ENCODE measurements at regions not wholly inside any gene's neighbourhood (a gene's known extent, or its start where the extent isn't known, plus 50 kb on each side); places are given as distances from the start of the nearest gene placed in this dataset.

DNA sequence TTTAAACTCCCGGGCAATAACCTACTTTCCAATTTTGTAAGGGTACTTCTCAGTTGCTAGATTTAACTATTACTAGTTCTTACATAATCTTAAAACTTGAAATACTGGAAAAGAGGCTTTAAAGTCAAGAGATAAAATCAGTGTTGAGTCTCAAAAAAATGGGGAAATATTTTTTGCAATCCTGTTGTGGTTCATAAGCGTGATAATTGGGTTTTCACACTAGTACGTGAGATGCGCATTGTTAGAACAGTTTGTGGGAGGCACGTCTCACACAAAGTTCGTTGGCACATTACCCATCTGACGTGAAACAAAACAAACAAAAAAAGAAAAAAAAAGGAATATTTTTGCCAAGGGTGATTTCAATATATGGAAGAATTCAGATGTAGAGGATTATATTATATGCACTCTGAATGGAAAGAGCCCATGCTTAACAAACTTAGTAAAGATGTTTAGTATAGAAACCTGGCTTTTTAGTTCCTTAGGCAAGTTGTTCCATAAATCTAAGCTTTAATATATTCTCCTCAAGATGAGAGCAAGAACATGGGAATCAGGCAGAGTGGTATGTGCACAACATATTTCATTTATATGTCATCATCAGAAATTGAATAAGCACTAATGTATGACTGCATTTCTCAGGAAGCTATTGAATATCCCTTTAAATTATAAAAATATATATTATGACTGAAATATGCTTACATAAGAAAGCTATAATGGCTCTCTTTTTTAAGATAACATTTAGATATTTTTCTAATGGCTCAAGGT lies 73.9 kb upstream of the TNFSF4 start:
- peaks cover 0 to 5% (median 0%) of the 10 kb centered on the region in 6 donors for H3K9me3 Mint-ChIP-seq
- H3K4me3 Mint-ChIP-seq, result peak overlapping the region in 3 of 5 donors; percentile 44 to 46 (median 44)
- H3K27ac Mint-ChIP-seq, result peak overlapping the region in 5 of 6 donors; percentile 50 to 80 (median 75)
- peaks cover 18 to 28% (median 24%) of the 10 kb centered on the region in 3 donors for H3K27me3 Mint-ChIP-seq (ENCODE audit: low read depth in 3 of 3)
- H3K4me1 Mint-ChIP-seq, result peaks cover 12 to 14% of the 10 kb centered on the region in 2 donors
- DNase-seq, result peak; percentile 61 to 66 (median 62)
- peaks cover 4 to 17% (median 6%) of the 10 kb centered on the region in 3 donors for H3K36me3 Mint-ChIP-seq

DNA sequence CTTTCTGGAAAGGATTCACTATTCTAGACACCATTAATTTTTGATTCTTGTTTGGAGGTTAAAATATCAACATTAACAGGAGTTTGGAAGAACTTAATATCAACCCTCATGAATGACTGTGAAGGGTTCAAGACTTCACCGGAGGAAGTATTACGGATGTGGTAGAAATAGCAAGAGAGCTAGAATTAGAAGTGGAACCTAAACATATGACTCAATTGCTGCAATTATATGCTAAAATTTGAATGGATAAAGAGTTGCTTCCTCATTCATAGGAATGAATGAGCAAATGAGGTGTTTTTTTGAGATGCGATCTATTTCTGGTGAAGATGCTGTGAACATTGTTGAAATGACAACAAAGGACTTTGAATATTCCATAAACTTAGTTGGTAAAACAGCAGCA lies 77.9 kb upstream of the TNFSF4 start:
- H3K4me1 Mint-ChIP-seq, result peaks cover 14 to 22% of the 10 kb centered on the region in 2 donors
- no peak overlapping the region for H3K27ac Mint-ChIP-seq
- peaks cover 0 to 3% (median 0%) of the 10 kb centered on the region in 6 donors for H3K9me3 Mint-ChIP-seq
- H3K36me3 Mint-ChIP-seq, result peaks cover 6 to 7% (median 7%) of the 10 kb centered on the region in 3 donors
- H3K27me3 Mint-ChIP-seq (ENCODE audit: low read depth in 3 of 3), result peaks cover 14 to 24% (median 16%) of the 10 kb centered on the region in 3 donors
- DNase-seq, result no peak
- no peak overlapping the region for H3K4me3 Mint-ChIP-seq

DNA sequence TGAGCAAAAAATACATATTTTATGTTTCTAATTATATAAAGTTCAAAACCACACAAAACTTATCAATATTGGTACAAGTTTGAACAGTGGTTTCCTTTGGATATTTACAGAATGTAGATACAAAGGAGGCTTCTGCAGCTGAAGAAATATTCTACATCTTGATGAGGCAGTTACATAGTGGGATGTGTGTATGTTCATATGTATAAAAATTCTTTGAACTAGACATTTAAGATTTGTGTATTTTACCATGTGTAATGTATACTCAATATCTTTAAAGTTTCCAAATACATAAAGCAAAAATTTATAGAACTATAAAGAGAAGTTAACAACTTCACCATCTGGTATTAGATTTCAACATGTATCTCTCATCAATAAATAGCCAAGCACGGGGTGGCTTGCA lies 80.7 kb upstream of the TNFSF4 start:
- peaks cover 8 to 13% (median 9%) of the 10 kb centered on the region in 3 donors for H3K27me3 Mint-ChIP-seq (ENCODE audit: low read depth in 3 of 3)
- H3K9me3 Mint-ChIP-seq, result peaks cover 0 to 6% (median 0%) of the 10 kb centered on the region in 6 donors
- H3K36me3 Mint-ChIP-seq, result peaks cover 4 to 10% (median 4%) of the 10 kb centered on the region in 3 donors
- DNase-seq, result no peak
- no peak overlapping the region for H3K4me3 Mint-ChIP-seq
- no peak overlapping the region for H3K27ac Mint-ChIP-seq
- H3K4me1 Mint-ChIP-seq, result peaks cover 17 to 29% of the 10 kb centered on the region in 2 donors

DNA sequence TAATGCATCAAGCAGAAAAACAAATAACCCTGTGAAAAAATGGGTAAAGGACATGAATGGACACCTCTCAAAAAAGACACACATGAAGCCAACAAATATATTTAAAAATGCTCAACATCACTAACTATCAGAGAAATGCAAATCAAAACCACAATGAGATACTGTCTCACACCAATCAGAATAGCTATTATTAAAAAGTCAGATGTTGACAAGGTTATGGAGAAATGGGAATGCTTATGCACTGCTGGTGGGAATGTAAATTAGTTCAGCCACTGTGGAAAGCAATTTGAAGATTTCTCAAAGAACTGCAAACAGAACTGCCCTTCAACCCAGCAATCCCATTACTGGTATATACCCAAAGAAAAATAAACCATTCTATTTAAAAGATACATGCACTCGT lies 86.6 kb upstream of the TNFSF4 start:
- Mint-ChIP-seq H3K9me3 (peaks cover 0 to 6% (median 0%) of the 10 kb centered on the region in 6 donors), H3K27me3 (ENCODE audit: low read depth in 3 of 3) (peaks cover 0 to 12% (median 3%) of the 10 kb centered on the region in 3 donors), H3K27ac (no peak overlapping the region), H3K4me1 (peaks cover 29 to 45% of the 10 kb centered on the region in 2 donors), H3K36me3 (peaks cover 5 to 13% (median 6%) of the 10 kb centered on the region in 3 donors), H3K4me3 (no peak overlapping the region)
- DNase-seq, result no peak

DNA sequence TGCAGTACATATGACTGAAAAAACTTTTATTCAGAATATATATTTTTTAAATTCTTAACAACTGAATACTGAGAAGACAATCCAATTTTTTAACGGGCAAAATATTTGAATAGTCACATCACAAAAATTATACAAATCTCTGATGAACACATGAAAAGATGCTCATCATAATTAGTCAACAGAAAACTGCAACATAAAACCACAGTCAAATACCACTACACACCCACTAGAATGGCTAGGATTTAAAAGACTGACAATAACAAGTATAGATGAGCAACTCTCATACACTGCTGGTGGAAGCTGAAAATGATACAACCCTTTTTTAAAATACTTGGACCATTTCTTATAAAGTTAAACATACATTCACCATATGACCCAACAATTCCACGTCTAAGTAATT lies 87.7 kb upstream of the TNFSF4 start:
- Mint-ChIP-seq H3K4me1 (peaks cover 29 to 39% of the 10 kb centered on the region in 2 donors), H3K27me3 (ENCODE audit: low read depth in 3 of 3) (peaks cover 0 to 12% (median 3%) of the 10 kb centered on the region in 3 donors), H3K27ac (no peak overlapping the region), H3K4me3 (no peak overlapping the region), H3K36me3 (peaks cover 5 to 10% (median 6%) of the 10 kb centered on the region in 3 donors), H3K9me3 (peaks cover 0 to 6% (median 0%) of the 10 kb centered on the region in 6 donors)
- no peak for DNase-seq

DNA sequence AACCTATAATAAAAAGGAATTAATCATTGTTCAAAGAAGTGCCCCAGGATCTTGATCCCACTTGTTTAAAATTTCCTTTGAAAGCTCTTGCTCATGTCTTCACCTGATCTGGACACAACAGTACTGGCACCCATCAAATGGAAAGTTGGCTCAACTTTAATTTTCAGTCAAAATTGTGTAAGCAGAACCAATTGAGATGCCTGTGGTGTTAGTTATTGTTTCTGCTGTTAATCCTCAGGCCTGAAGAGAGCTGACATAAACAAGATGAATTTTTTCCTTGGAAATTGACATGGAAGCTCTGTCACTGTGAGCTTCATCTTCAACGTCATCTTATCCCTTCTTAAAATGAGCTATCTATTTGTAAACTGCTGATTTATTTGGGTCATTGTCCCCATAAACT lies 88.3 kb upstream of the TNFSF4 start:
- Mint-ChIP-seq H3K27me3 (ENCODE audit: low read depth in 3 of 3) (peaks cover 0 to 12% (median 3%) of the 10 kb centered on the region in 3 donors), H3K9me3 (peaks cover 0 to 6% (median 0%) of the 10 kb centered on the region in 6 donors), H3K36me3 (peaks cover 5 to 10% (median 6%) of the 10 kb centered on the region in 3 donors), H3K27ac (no peak overlapping the region), H3K4me3 (no peak overlapping the region), H3K4me1 (peaks cover 24 to 34% of the 10 kb centered on the region in 2 donors)
- DNase-seq, result no peak

DNA sequence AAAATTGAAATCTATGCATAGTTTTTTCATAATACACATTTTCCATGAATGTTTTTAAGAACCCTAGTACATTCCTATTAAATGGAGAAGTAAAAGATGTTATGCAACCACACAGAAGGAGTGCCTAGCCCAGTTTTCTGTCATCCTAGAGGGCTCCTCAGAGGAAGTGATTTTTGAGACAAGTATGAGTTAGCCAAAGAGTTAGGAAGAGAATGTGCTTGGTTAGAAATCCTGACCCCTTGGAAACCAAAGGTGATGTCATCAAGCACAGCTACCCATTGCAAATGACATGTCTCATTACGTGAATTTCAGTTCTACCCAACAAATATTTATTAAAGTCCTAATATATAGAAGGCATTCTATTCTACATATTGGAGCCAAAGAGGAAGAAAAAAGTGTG lies 88.9 kb upstream of the TNFSF4 start:
- no peak for DNase-seq
- Mint-ChIP-seq H3K27me3 (ENCODE audit: low read depth in 3 of 3) (peaks cover 0 to 9% (median 3%) of the 10 kb centered on the region in 3 donors), H3K36me3 (peaks cover 5 to 10% (median 6%) of the 10 kb centered on the region in 3 donors), H3K27ac (no peak overlapping the region), H3K4me3 (no peak overlapping the region), H3K4me1 (peaks cover 18 to 28% of the 10 kb centered on the region in 2 donors), H3K9me3 (peaks cover 0 to 6% (median 0%) of the 10 kb centered on the region in 6 donors)

DNA sequence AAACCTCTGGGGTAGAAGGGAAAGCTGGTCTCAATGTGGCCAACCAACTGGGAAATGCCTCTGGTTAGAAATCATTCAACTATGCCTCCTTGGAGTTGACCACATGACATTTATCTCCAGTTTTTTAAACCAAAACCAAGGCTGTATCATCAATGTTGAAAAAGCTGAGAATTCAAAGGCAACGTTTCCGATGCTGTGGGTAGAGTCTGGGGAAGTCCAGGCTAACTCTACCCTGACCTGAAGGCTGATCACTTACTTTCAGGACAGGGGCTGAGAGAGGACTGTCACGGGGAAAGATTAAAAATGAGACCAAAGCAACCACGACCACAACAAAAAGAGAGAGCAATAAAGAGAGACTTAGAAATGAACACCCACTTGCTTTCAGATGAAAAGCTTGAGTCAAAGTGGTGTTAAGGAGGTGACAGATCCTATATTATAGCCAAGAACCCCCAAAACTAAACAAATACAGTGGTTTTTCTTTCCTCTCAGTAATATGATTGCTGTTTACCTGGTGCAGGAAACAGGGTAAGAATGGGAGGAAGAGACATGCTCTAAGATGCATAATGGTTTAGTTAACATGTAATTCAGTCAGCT lies 90.8 kb upstream of the TNFSF4 start:
- Mint-ChIP-seq H3K4me3 (no peak overlapping the region), H3K27me3 (ENCODE audit: low read depth in 3 of 3) (peaks cover 0 to 5% (median 0%) of the 10 kb centered on the region in 3 donors), H3K4me1 (peaks cover 12 to 16% of the 10 kb centered on the region in 2 donors), H3K27ac (peak overlapping the region in 3 of 6 donors; percentile 2 to 47 (median 14)), H3K9me3 (no peaks in the 10 kb centered on the region), H3K36me3 (peaks cover 5 to 6% (median 5%) of the 10 kb centered on the region in 3 donors)
- peak in 2 of 3 donors; percentile 14 to 22 for DNase-seq

DNA sequence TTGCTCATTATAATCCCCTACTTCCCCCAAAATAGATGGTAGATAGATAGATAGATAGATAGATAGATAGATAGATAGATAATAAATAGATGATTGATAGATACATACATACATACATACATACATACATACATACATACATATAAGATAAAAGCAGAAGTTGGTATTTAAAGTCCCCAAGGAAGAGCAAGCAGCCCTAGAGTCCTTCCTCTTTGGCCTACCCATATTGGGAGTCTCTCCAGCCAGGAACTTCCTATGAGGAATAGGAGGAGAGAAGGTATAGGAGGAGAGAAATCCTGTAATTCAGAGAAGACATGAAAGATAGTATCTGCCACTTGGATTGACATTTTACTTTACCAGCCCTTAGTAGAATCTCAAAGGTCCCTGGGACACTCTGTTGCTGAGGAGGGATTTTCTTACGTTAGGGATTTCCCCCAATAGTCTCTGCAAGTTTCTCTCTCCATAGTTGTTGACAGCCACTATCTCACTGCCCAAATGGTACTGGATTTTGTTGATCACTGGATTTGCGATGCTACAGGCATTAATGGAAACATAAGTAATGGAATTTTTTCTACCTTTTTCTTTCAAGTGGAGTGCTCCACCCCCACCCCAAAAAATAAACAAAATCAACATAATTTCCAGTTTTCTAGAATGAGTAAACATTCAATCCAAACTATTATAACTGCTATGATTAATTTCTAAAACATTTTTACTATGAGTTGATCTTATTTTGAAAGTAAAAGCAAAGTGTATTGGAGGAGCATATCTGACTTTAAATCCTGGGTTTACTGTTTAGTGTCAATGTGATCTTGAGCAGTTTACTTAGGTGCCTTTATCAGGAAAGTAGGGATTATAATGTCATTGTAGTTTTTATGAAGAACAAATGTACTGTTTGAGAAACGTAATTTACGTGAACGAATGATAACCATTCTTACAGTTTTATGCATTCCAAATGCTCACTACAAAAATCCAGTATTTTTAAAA lies 93.2 kb upstream of the TNFSF4 start:
- Mint-ChIP-seq H3K4me3 (no peak overlapping the region), H3K27me3 (ENCODE audit: low read depth in 3 of 3) (peaks cover 0 to 5% (median 0%) of the 10 kb centered on the region in 3 donors), H3K27ac (no peak overlapping the region)

DNA sequence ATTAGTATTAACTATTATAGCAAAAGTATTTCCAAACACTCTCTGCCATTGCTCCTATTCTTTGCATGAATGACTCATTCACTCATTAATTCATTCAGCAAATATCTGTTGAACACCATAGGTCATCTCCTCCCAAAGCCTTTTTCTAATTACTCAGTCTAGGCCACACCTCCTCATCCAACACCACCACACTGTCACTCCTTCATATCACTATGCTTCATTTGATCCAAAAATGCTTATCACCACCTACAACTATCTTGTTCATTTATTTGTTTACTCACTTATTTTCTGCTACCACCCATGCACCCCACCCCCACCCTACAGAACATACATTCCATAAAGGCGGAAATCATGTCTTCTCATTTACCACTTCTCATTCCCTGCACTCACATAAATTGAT lies 94.4 kb upstream of the TNFSF4 start:
- H3K4me1 Mint-ChIP-seq, result peaks cover 12 to 16% of the 10 kb centered on the region in 2 donors
- no peak overlapping the region for H3K4me3 Mint-ChIP-seq
- no peaks in the 10 kb centered on the region for H3K9me3 Mint-ChIP-seq
- no peak overlapping the region for H3K27ac Mint-ChIP-seq
- no peak for DNase-seq
- H3K36me3 Mint-ChIP-seq, result peaks cover 0 to 5% (median 0%) of the 10 kb centered on the region in 3 donors
- peaks cover 0 to 3% (median 0%) of the 10 kb centered on the region in 3 donors for H3K27me3 Mint-ChIP-seq (ENCODE audit: low read depth in 3 of 3)

More for the DNA sequence above, 93.2 kb upstream of the TNFSF4 start:
- H3K4me1 Mint-ChIP-seq, result peaks cover 12 to 16% of the 10 kb centered on the region in 2 donors
- peaks cover 5 to 6% (median 5%) of the 10 kb centered on the region in 3 donors for H3K36me3 Mint-ChIP-seq
- H3K9me3 Mint-ChIP-seq, result no peaks in the 10 kb centered on the region
- no peak for DNase-seq

DNA sequence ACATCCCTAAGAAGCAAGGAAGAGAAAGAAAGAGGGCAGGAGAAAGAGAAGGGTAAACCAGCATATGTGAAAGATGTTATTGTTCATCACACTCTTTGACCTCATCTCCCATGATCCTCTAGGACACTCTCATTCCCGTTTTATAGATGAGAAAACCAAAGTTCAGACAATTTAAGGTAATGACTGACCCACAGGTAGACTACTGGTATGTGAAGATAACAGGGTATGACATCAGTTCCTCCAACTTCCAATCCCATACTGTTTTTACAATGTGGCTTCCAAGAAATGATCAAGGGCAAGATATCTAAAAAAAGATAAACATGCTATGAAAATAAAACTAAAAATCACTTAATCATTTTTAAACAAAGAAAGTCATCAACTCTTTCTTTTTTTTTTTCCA lies 95.2 kb upstream of the TNFSF4 start:
- Mint-ChIP-seq H3K4me1 (peaks cover 12 to 13% of the 10 kb centered on the region in 2 donors), H3K4me3 (no peak overlapping the region), H3K36me3 (peaks cover 0 to 5% (median 0%) of the 10 kb centered on the region in 3 donors)

DNA sequence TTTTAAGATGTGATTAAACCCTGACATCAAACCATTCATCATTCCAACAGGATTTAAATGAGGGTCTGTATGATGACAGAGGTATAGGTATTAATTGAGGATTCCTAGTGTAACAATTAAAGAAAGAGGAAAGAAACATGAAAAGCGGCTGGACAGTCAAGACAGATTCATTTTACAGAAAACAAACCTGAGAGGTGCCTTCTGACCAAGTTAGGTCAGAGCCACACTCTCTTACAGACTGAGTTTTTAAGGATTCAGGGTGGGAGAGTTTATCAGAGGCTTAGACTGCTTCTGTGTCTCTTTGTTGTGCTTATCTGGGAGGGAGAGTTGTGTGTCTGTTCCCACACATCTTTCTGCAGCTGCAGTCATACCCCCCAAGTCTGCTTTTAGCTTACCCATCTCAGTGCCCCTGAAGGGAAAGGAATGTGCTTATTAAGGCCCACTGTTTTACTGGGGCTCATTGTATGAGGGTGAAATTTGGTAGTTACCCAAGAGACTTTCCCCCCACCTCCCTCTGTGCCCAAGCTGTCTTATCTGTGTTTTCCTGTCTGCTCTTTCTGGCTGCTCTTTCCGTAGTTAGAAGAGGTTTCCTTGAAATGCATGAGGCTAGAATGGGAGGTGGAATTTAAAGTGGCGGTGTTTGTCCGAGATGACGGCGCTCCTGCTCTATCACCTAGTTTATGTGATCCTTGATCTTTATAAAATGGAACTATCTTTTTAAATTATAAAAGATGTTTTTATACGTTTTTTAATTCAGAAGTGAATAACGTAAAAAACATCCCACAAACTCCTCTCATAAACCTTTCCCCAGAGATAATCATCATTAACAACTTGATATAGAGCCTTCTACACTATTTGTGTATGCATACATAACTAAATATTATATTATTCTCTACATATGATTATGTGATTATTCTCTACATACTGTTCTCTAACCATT lies 96.0 kb upstream of the TNFSF4 start:
- H3K27me3 Mint-ChIP-seq (ENCODE audit: low read depth in 3 of 3), result peaks cover 0 to 2% (median 2%) of the 10 kb centered on the region in 3 donors
- peak overlapping the region in 1 of 6 donors; percentile 7 for H3K27ac Mint-ChIP-seq
- no peak overlapping the region for H3K4me3 Mint-ChIP-seq
- peaks cover 0 to 5% (median 0%) of the 10 kb centered on the region in 3 donors for H3K36me3 Mint-ChIP-seq
- DNase-seq, result no peak
- peaks cover 4 to 5% of the 10 kb centered on the region in 2 donors for H3K4me1 Mint-ChIP-seq
- no peaks in the 10 kb centered on the region for H3K9me3 Mint-ChIP-seq

More for the DNA sequence above, 95.2 kb upstream of the TNFSF4 start:
- Mint-ChIP-seq H3K27ac (no peak overlapping the region), H3K27me3 (ENCODE audit: low read depth in 3 of 3) (peaks cover 0 to 2% (median 2%) of the 10 kb centered on the region in 3 donors), H3K9me3 (no peaks in the 10 kb centered on the region)
- DNase-seq, result no peak
